DND-41 (cell line): ENCODE measurements at regions not wholly inside any gene's neighbourhood (a gene's known extent, or its start where the extent isn't known, plus 50 kb on each side); places are given as distances from the start of the nearest gene placed in this dataset.

Source experiments
- ATAC-seq: fragments of 200-7000 bp; cut with Tn5 transposase; 3 replicates; pipeline ENCODE4 v1.9.1; 2021; ENCODE audit warnings: low read depth; ENCODE audit not compliant: insufficient read depth
- DNase-seq: peaks from one replicate; pipeline ENCODE4 v3.0.0-alpha.2; 2020
- H2AFZ ChIP-seq: 2 replicates; pipeline ENCODE4 v1.6.0; 2012; ENCODE audit warnings: low read depth, low read length
- H3K27ac ChIP-seq: 2 replicates; pipeline ENCODE4 v1.5.1; 2012; ENCODE audit warnings: low read length, inconsistent platforms
- H3K27me3 ChIP-seq: fragments of 200-600 bp; sonication (generic); 2 replicates; pipeline ENCODE4 v1.6.0; 2012; ENCODE audit warnings: low read length, mild to moderate bottlenecking, inconsistent platforms; ENCODE audit not compliant: insufficient read depth, poor library complexity
- H3K36me3 ChIP-seq: 2 replicates; pipeline ENCODE4 v1.5.1; 2012; ENCODE audit warnings: low read length, inconsistent platforms; ENCODE audit not compliant: insufficient read depth
- H3K4me1 ChIP-seq: 2 replicates; pipeline ENCODE4 v1.5.1; 2012; ENCODE audit warnings: mild to moderate bottlenecking, low read length; ENCODE audit not compliant: insufficient read depth
- H3K4me2 ChIP-seq: 2 replicates; pipeline ENCODE4 v1.6.0; 2012; ENCODE audit warnings: mild to moderate bottlenecking, moderate library complexity, low read length, inconsistent platforms; ENCODE audit not compliant: insufficient read depth
- H3K4me3 ChIP-seq, 2 experiments: fragments of 200-600 bp in 1 of 2; shearing (Covaris generic) in 1 of 2; 2 replicates each; pipeline ENCODE4 v1.5.1; 2012 to 2016; ENCODE audit warnings: inconsistent platforms in 2 of 2, low read length in 2 of 2, mild to moderate bottlenecking in 2 of 2, low read depth in 1 of 2, moderate library complexity in 1 of 2
- H3K79me2 ChIP-seq: 2 replicates; pipeline ENCODE4 v1.6.0; 2012; ENCODE audit warnings: low read length, inconsistent platforms; ENCODE audit not compliant: insufficient read depth
- H3K9ac ChIP-seq: 2 replicates; pipeline ENCODE4 v1.6.0; 2012; ENCODE audit warnings: low read depth, mild to moderate bottlenecking, inconsistent platforms, low read length, moderate library complexity
- H3K9me3 ChIP-seq: 2 replicates; pipeline ENCODE4 v1.5.1; 2012; ENCODE audit warnings: low read length, moderate library complexity, mild to moderate bottlenecking, inconsistent platforms; ENCODE audit not compliant: insufficient read depth, severe bottlenecking
- H4K20me1 ChIP-seq: 2 replicates; pipeline ENCODE4 v1.6.0; 2012; ENCODE audit warnings: low read length; ENCODE audit not compliant: insufficient read depth
- EZH2 ChIP-seq: IDR thresholded peaks from 3 replicates; pipeline ENCODE4 v1.6.1; 2012; ENCODE audit warnings: borderline replicate concordance, low read depth, mild to moderate bottlenecking, moderate library complexity, low read length, inconsistent platforms; ENCODE audit not compliant: severe bottlenecking
- TF ChIP-seq, protein P1 (sequence below): IDR thresholded peaks from 2 replicates; pipeline ENCODE4 v1.5.1; 2012; ENCODE audit warnings: borderline replicate concordance, low read length, moderate library complexity, mild to moderate bottlenecking; ENCODE audit not compliant: poor library complexity, severe bottlenecking; ENCODE audit errors: extremely low read depth

DNA sequence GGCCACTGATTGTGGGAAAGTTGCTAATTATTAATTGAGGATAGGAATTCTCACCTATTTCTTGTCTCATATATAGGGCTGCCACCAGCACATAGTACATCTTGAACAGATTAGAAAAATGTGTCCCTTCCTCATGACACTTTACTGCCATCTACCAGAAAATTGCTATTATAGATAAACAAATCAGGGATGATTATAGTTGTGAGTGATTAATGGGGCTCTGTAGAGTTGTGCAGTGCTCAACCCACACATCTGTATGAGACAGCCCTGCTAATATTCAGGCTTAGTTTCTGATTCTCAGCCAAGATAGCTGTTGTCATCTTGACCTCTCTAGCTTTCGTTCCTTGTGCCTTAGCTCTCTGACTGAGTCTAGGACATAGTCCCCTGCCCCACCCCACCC lies 373.3 kb downstream of the TLE4 start:
- no peaks in the 10 kb centered on the region for H3K9me3 ChIP-seq
- no peak overlapping the region for H3K4me3 ChIP-seq
- no peak overlapping the region for H3K27ac ChIP-seq
- no peaks in the 10 kb centered on the region for H3K79me2 ChIP-seq
- no peak for TF ChIP-seq EZH2
- TF ChIP-seq, protein P1, sequence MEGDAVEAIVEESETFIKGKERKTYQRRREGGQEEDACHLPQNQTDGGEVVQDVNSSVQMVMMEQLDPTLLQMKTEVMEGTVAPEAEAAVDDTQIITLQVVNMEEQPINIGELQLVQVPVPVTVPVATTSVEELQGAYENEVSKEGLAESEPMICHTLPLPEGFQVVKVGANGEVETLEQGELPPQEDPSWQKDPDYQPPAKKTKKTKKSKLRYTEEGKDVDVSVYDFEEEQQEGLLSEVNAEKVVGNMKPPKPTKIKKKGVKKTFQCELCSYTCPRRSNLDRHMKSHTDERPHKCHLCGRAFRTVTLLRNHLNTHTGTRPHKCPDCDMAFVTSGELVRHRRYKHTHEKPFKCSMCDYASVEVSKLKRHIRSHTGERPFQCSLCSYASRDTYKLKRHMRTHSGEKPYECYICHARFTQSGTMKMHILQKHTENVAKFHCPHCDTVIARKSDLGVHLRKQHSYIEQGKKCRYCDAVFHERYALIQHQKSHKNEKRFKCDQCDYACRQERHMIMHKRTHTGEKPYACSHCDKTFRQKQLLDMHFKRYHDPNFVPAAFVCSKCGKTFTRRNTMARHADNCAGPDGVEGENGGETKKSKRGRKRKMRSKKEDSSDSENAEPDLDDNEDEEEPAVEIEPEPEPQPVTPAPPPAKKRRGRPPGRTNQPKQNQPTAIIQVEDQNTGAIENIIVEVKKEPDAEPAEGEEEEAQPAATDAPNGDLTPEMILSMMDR, result peak; percentile 18
- no peak overlapping the region for H2AFZ ChIP-seq
- H3K4me1 ChIP-seq, result no peaks in the 10 kb centered on the region
- H3K27me3 ChIP-seq, result no peaks in the 10 kb centered on the region
- ATAC-seq, result peak; percentile 35; the same call in 1 of the 3 replicates
- H3K4me2 ChIP-seq, result no peak overlapping the region
- no peaks in the 10 kb centered on the region for H4K20me1 ChIP-seq
- no peaks in the 10 kb centered on the region for H3K36me3 ChIP-seq
- DNase-seq, result no peak
- H3K9ac ChIP-seq, result no peak overlapping the region

DNA sequence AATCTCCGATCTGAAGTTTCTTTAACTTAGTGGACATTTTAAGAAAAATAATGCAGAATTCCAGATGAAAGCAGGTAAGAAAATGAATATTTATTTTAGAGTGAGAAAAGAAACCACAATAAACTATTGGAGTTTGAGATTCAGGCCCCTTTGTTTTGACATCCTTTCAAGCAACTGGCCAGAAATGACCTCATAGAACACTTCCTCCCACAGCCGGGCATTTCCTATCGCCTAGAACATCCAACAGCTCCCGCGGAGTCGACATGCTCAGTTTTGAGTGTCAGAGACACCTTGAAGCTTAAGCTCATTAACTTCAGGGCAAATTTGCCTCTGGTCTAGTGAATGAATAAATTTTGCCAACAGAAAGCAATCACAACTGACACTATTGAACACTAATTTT lies 369.2 kb downstream of the TLE4 start:
- Histone ChIP-seq H4K20me1 (no peaks in the 10 kb centered on the region), H3K27me3 (no peaks in the 10 kb centered on the region), H3K9ac (no peak overlapping the region), H3K9me3 (no peaks in the 10 kb centered on the region), H2AFZ (no peak overlapping the region), H3K79me2 (no peaks in the 10 kb centered on the region), H3K4me1 (no peaks in the 10 kb centered on the region), H3K4me3 (no peak overlapping the region), H3K36me3 (no peaks in the 10 kb centered on the region), H3K27ac (no peak overlapping the region), H3K4me2 (no peak overlapping the region)
- no peak for TF ChIP-seq EZH2
- TF ChIP-seq, protein P1, result no peak
- no peak for DNase-seq
- ATAC-seq, result no peak

DNA sequence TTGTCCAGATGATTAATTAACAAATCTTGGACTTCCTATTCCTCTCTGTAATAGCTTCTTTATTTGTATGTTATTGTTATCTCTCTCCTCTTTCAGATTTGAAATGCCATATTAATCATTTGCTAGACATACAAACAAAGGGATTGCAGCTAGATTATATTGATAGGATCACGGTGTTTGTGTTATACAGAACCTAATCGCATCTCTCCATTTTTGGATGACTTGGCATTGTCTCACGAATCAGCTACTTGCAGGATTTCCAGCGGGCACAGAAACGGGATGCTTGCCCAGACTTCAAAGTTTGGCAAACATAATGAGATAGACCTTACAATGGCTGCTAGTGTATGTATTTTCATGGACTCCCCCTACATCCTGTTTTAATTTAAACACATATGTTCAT lies 368.1 kb downstream of the TLE4 start:
- ATAC-seq, result no peak

More for the DNA sequence above, 368.1 kb downstream of the TLE4 start:
- no peaks in the 10 kb centered on the region for H3K4me1 ChIP-seq
- H3K4me2 ChIP-seq, result no peak overlapping the region
- no peak for DNase-seq
- H3K9me3 ChIP-seq, result no peaks in the 10 kb centered on the region
- H3K79me2 ChIP-seq, result no peaks in the 10 kb centered on the region
- H4K20me1 ChIP-seq, result no peaks in the 10 kb centered on the region
- TF ChIP-seq, protein P1, result no peak
- TF ChIP-seq EZH2, result no peak
- H3K9ac ChIP-seq, result no peak overlapping the region
- no peaks in the 10 kb centered on the region for H3K36me3 ChIP-seq
- no peak overlapping the region for H3K4me3 ChIP-seq
- no peaks in the 10 kb centered on the region for H3K27me3 ChIP-seq
- H3K27ac ChIP-seq, result no peak overlapping the region
- H2AFZ ChIP-seq, result no peak overlapping the region
